HEK293T (cell line): ENCODE measurements at regions not wholly inside any gene's neighbourhood (a gene's known extent, or its start where the extent isn't known, plus 50 kb on each side); places are given as distances from the start of the nearest gene placed in this dataset.

Experiments
- CTCF ChIA-PET: fragments of 350-600 bp; formaldehyde crosslinking; extraction: SDS; loops from one replicate; lab custom pipeline; 2021; ENCODE audit warnings: antibody characterized with exemption, inconsistent platforms; lab: Yijun Ruan, JAX
- POLR2A ChIA-PET: fragments of 350-600 bp; formaldehyde crosslinking; extraction: SDS; loops from one replicate; lab custom pipeline; 2020; ENCODE audit warnings: antibody characterized with exemption, inconsistent platforms; lab: Yijun Ruan, JAX
- DNase-seq: peaks from one replicate; pipeline ENCODE4 v3.0.0; 2012; ENCODE audit warnings: mixed read lengths; ENCODE audit errors: extremely low spot score
- ARNT ChIP-seq: fragments of 450-650 bp; IDR thresholded peaks from 2 replicates; pipeline ENCODE4 v1.6.1; 2017; ENCODE audit warnings: mild to moderate bottlenecking
- BHLHE40 ChIP-seq: fragments of 450-650 bp; IDR thresholded peaks from 2 replicates; pipeline ENCODE4 v1.6.1; 2016; ENCODE audit warnings: mild to moderate bottlenecking, moderate library complexity, borderline replicate concordance
- CTBP1 ChIP-seq: fragments of 450-650 bp; IDR thresholded peaks from 2 replicates; pipeline ENCODE4 v1.6.1; 2016; ENCODE audit warnings: borderline replicate concordance
- ELF4 ChIP-seq: fragments of 450-650 bp; IDR thresholded peaks from 2 replicates; pipeline ENCODE4 v1.6.1; 2017; ENCODE audit warnings: antibody characterized with exemption
- FOXA1 ChIP-seq: fragments of 450-650 bp; IDR thresholded peaks from 2 replicates; pipeline ENCODE4 v1.6.1; 2016; ENCODE audit warnings: mild to moderate bottlenecking
- FOXK2 ChIP-seq: fragments of 450-650 bp; IDR thresholded peaks from 2 replicates; pipeline ENCODE4 v1.6.1; 2016; ENCODE audit warnings: mild to moderate bottlenecking
- FOXM1 ChIP-seq: fragments of 450-650 bp; IDR thresholded peaks from 2 replicates; pipeline ENCODE4 v1.6.1; 2017; ENCODE audit warnings: mild to moderate bottlenecking, borderline replicate concordance
- HDGF ChIP-seq: fragments of 450-650 bp; IDR thresholded peaks from 2 replicates; pipeline ENCODE4 v1.6.1; 2017; ENCODE audit warnings: antibody characterized with exemption, borderline replicate concordance
- L3MBTL2 ChIP-seq: fragments of 450-650 bp; conservative IDR thresholded peaks from 2 replicates; pipeline ENCODE4 v1.6.1; 2016; ENCODE audit warnings: mild to moderate bottlenecking
- LEF1 ChIP-seq: fragments of 450-650 bp; IDR thresholded peaks from 2 replicates; pipeline ENCODE4 v1.6.1; 2017; ENCODE audit warnings: mild to moderate bottlenecking, borderline replicate concordance
- NFRKB ChIP-seq: fragments of 450-650 bp; IDR thresholded peaks from 2 replicates; pipeline ENCODE4 v1.6.1; 2016; ENCODE audit warnings: mild to moderate bottlenecking, moderate library complexity
- PKNOX1 ChIP-seq: fragments of 450-650 bp; IDR thresholded peaks from 2 replicates; pipeline ENCODE4 v1.6.1; 2016
- SP1 ChIP-seq: fragments of 450-650 bp; IDR thresholded peaks from 2 replicates; pipeline ENCODE4 v1.6.1; 2017
- SUZ12 ChIP-seq: fragments of 450-650 bp; IDR thresholded peaks from 2 replicates; pipeline ENCODE4 v1.6.1; 2016; ENCODE audit warnings: mild to moderate bottlenecking
- TARDBP ChIP-seq: fragments of 450-650 bp; IDR thresholded peaks from 2 replicates; pipeline ENCODE4 v1.6.1; 2016
- ZNF384 ChIP-seq: fragments of 450-650 bp; IDR thresholded peaks from 2 replicates; pipeline ENCODE4 v1.6.1; 2016

GRCh38 chr4:12203945-12204344, 775.3 kb upstream of the HS3ST1 start:
- TF ChIP-seq HDGF (no peak), FOXM1 (no peak), ELF4 (no peak), LEF1 (no peak), SP1 (no peak), BHLHE40 (no peak), L3MBTL2 (no peak), FOXK2 (no peak), NFRKB (no peak), SUZ12 (no peak), ARNT (no peak), TARDBP (no peak), FOXA1 (no peak), CTBP1 (no peak), PKNOX1 (no peak), ZNF384 (no peak)
- DNase-seq: no peak
- ChIA-PET POLR2A (no interaction called here), CTCF (no interaction called here)

GRCh38 chr4:12200226-12200625, 771.5 kb upstream of the HS3ST1 start:
- TF ChIP-seq NFRKB (no peak), SP1 (no peak), FOXM1 (no peak), BHLHE40 (no peak), SUZ12 (no peak), PKNOX1 (no peak), CTBP1 (no peak), ELF4 (no peak), FOXK2 (no peak), ARNT (no peak), L3MBTL2 (no peak), FOXA1 (no peak), LEF1 (no peak), TARDBP (no peak)
- CTCF ChIA-PET: no interaction called here
- POLR2A ChIA-PET: no interaction called here
- no peak for DNase-seq

GRCh38 chr4:12186526-12186925, 757.8 kb upstream of the HS3ST1 start:
- ChIA-PET CTCF (no interaction called here), POLR2A (no interaction called here)
- TF ChIP-seq ELF4: no peak
- DNase-seq: no peak

- POLR2A ChIA-PET: no interaction called here
- DNase-seq: no peak
- CTCF ChIA-PET: no interaction called here
- TF ChIP-seq NFRKB (no peak), FOXK2 (no peak), ELF4 (no peak), L3MBTL2 (no peak), PKNOX1 (no peak), FOXM1 (no peak), TARDBP (no peak), LEF1 (no peak), ARNT (no peak)
These were observed 750.2 kb upstream of the HS3ST1 start for GRCh38 chr4:12178614-12179610.

GRCh38 chr4:12177416-12177815, 748.7 kb upstream of the HS3ST1 start:
- TF ChIP-seq PKNOX1: no peak
- no peak for TF ChIP-seq HDGF
- TF ChIP-seq LEF1: no peak
- no peak for TF ChIP-seq BHLHE40
- TF ChIP-seq ZNF384: no peak
- no peak for TF ChIP-seq FOXM1
- TF ChIP-seq TARDBP: no peak
- TF ChIP-seq SP1: no peak
- ChIA-PET POLR2A (no interaction called here), CTCF (no interaction called here)
- no peak for DNase-seq

GRCh38 chr4:12173496-12173895, 744.8 kb upstream of the HS3ST1 start:
- CTCF ChIA-PET: no interaction called here
- POLR2A ChIA-PET: no interaction called here
- no peak for DNase-seq
- TF ChIP-seq ELF4 (no peak), SUZ12 (no peak), ZNF384 (no peak), FOXA1 (no peak), FOXK2 (no peak), LEF1 (no peak), BHLHE40 (no peak), CTBP1 (no peak), SP1 (no peak), FOXM1 (no peak)
